Ishikawa (cell line): ENCODE measurements at regions not wholly inside any gene's neighbourhood (a gene's known extent, or its start where the extent isn't known, plus 50 kb on each side); places are given as distances from the start of the nearest gene placed in this dataset.

Source experiments
- CEBPB ChIP-seq: IDR thresholded peaks from 2 replicates; pipeline ENCODE4 v1.6.1; 2012
- CREB1 ChIP-seq: IDR thresholded peaks from 2 replicates; pipeline ENCODE4 v1.6.1; 2012; ENCODE audit warnings: low read depth
- EGR1 ChIP-seq: IDR thresholded peaks from 2 replicates; pipeline ENCODE4 v1.6.1; 2012
- EP300 ChIP-seq: IDR thresholded peaks from 2 replicates; pipeline ENCODE4 v1.6.1; 2012; ENCODE audit warnings: borderline replicate concordance
- FOXM1 ChIP-seq: IDR thresholded peaks from 2 replicates; pipeline ENCODE4 v1.6.1; 2012; ENCODE audit warnings: low read depth, borderline replicate concordance
- NFIC ChIP-seq: IDR thresholded peaks from 2 replicates; pipeline ENCODE4 v1.6.1; 2012
- RAD21 ChIP-seq: IDR thresholded peaks from 2 replicates; pipeline ENCODE4 v1.6.1; 2012; ENCODE audit warnings: low read depth
- TAF1 ChIP-seq: IDR thresholded peaks from 2 replicates; pipeline ENCODE4 v1.6.1; 2012; ENCODE audit warnings: low read depth, mild to moderate bottlenecking
- TCF12 ChIP-seq: IDR thresholded peaks from 2 replicates; pipeline ENCODE4 v1.6.1; 2012; ENCODE audit warnings: low read depth
- TEAD4 ChIP-seq: IDR thresholded peaks from 2 replicates; pipeline ENCODE4 v1.6.1; 2012
- YY1 ChIP-seq: IDR thresholded peaks from 2 replicates; pipeline ENCODE4 v1.6.1; 2012; ENCODE audit warnings: low read depth
- ZBTB7A ChIP-seq: IDR thresholded peaks from 2 replicates; pipeline ENCODE4 v1.6.1; 2012; ENCODE audit warnings: low read depth
- TF ChIP-seq, protein P1 (sequence below): IDR thresholded peaks from 2 replicates; pipeline ENCODE4 v1.6.1; 2012; ENCODE audit warnings: low read depth, mild to moderate bottlenecking
- TF ChIP-seq, protein P2 (sequence below): IDR thresholded peaks from 2 replicates; pipeline ENCODE4 v1.6.1; 2012
- TF ChIP-seq, protein P3 (sequence below): IDR thresholded peaks from 2 replicates; pipeline ENCODE4 v1.6.1; 2012

DNA sequence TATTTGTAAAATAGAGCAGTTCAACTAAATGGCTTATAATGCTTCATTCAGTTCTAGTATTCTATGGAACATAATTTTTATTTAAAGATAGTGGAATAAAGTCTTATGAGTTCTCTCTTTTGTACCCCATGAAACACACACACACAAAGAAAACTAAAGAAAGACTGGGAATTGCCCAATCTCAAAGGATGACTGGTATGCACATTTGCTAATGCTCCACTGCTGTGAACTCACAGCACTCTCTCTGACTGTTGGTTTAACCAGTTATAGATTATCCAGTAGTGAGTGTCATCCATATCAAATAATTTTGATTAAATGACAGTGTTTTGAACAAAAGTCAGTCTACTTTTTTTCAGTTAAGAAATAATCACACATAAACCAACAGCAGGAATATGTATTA is 1082.4 kb upstream of the B3GALT2 start:
- TF ChIP-seq TCF12 (no peak), RAD21 (no peak), TEAD4 (no peak), YY1 (no peak), ZBTB7A (no peak), CEBPB (no peak), CREB1 (no peak), TAF1 (no peak), FOXM1 (no peak), EP300 (no peak), EGR1 (no peak), NFIC (no peak)
- TF ChIP-seq, protein P1, sequence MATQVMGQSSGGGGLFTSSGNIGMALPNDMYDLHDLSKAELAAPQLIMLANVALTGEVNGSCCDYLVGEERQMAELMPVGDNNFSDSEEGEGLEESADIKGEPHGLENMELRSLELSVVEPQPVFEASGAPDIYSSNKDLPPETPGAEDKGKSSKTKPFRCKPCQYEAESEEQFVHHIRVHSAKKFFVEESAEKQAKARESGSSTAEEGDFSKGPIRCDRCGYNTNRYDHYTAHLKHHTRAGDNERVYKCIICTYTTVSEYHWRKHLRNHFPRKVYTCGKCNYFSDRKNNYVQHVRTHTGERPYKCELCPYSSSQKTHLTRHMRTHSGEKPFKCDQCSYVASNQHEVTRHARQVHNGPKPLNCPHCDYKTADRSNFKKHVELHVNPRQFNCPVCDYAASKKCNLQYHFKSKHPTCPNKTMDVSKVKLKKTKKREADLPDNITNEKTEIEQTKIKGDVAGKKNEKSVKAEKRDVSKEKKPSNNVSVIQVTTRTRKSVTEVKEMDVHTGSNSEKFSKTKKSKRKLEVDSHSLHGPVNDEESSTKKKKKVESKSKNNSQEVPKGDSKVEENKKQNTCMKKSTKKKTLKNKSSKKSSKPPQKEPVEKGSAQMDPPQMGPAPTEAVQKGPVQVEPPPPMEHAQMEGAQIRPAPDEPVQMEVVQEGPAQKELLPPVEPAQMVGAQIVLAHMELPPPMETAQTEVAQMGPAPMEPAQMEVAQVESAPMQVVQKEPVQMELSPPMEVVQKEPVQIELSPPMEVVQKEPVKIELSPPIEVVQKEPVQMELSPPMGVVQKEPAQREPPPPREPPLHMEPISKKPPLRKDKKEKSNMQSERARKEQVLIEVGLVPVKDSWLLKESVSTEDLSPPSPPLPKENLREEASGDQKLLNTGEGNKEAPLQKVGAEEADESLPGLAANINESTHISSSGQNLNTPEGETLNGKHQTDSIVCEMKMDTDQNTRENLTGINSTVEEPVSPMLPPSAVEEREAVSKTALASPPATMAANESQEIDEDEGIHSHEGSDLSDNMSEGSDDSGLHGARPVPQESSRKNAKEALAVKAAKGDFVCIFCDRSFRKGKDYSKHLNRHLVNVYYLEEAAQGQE: no peak
- TF ChIP-seq, protein P2, sequence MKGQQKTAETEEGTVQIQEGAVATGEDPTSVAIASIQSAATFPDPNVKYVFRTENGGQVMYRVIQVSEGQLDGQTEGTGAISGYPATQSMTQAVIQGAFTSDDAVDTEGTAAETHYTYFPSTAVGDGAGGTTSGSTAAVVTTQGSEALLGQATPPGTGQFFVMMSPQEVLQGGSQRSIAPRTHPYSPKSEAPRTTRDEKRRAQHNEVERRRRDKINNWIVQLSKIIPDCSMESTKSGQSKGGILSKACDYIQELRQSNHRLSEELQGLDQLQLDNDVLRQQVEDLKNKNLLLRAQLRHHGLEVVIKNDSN: no peak
- TF ChIP-seq, protein P3, sequence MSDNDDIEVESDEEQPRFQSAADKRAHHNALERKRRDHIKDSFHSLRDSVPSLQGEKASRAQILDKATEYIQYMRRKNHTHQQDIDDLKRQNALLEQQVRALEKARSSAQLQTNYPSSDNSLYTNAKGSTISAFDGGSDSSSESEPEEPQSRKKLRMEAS: no peak

DNA sequence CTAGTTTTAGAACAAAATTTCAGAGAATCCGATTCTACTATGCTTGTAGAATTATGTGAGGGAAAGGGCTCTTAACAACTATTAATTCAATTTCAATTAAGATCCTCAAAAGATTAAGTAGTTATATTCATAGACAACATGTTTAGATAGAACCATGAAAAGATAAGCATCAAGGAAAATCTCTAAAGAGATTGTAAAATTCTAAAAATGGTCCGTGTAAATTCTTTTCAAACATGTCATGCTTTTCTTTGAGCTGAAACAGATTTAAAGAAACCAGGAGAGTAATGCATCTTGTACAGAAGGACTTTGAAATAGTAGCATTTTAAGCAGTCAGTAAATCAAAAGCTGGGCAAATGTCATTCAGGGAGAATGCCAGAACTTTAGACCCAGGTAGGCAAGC is 1080.6 kb upstream of the B3GALT2 start:
- TF ChIP-seq CREB1 (no peak), YY1 (no peak), TCF12 (no peak), FOXM1 (no peak), TAF1 (no peak), CEBPB (no peak), RAD21 (no peak), ZBTB7A (no peak)

DNA sequence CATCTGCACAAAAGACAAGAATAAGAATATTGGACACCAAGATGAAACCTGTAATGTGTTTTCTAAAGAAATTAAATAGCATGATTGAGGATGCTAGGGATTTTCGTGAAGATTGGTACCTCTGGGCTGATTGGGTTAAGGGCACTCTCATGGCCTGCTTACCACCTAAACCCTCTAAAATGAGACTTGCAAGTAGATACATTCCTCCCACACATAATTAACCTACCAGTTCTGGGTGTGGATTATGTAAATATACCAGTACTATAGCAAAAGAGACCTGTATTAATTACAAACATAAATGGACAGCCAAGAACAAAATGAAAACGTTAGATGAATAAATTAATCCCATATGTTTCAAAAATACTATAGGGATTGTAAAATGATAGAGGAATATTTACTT is 1069.6 kb upstream of the B3GALT2 start:
- no peak for TF ChIP-seq FOXM1
- TF ChIP-seq TEAD4: no peak
- TF ChIP-seq, protein P3: no peak
- TF ChIP-seq ZBTB7A: no peak
- TF ChIP-seq CEBPB: no peak
- TF ChIP-seq RAD21: no peak
- no peak for TF ChIP-seq NFIC
- TF ChIP-seq TCF12: no peak

DNA sequence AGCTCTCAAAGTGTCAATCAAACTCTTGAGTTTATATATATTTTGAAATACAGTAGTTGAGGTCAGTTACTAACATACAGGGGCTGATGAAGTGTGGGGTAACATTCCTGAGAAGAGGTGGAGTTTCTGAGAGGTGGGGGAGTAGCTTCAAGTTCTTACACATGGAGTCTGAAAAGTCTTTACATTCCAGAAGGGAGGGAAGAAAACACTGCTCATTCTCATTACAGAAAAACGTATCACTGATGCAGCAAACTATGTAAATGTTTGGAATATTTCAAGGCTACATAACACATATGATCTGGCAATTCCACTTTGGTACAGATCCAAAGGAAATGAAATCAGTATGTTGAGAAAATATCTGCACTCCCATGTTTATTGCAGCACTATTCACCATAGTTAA is 1065.8 kb upstream of the B3GALT2 start:
- TF ChIP-seq EGR1: no peak
- no peak for TF ChIP-seq NFIC
- no peak for TF ChIP-seq CEBPB
- no peak for TF ChIP-seq ZBTB7A
- no peak for TF ChIP-seq TCF12
- no peak for TF ChIP-seq TEAD4
- TF ChIP-seq, protein P2: no peak
- TF ChIP-seq, protein P3: no peak
- TF ChIP-seq FOXM1: no peak
- TF ChIP-seq EP300: no peak
- no peak for TF ChIP-seq TAF1
- no peak for TF ChIP-seq YY1
- TF ChIP-seq, protein P1: no peak
- TF ChIP-seq CREB1: no peak

DNA sequence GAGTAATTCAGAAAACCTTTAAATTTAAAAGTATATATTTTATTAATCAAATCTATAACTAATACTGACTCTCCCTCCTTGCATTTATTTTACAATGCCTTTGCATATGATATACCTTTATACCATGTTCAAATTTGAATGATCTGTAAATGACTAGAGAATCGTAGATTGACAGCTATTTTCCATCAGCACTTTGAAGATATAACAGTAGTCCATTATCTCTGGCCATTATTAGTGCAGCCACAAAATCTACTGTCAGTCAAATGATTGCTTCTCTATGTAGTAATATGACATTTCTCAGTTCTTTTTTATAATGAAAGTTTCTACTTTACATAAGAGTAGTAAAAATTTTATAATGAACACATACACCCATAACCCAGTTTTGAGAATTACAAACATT is 1054.8 kb upstream of the B3GALT2 start:
- TF ChIP-seq FOXM1 (no peak), TCF12 (no peak), EP300 (no peak), CREB1 (no peak), YY1 (no peak), TAF1 (no peak)
- TF ChIP-seq, protein P1: no peak
